GM12891 (cell line): ENCODE measurements at regions not wholly inside any gene's neighbourhood (a gene's known extent, or its start where the extent isn't known, plus 50 kb on each side); places are given as distances from the start of the nearest gene placed in this dataset.

Experiments used
- PAX5 ChIP-seq: IDR thresholded peaks from 2 replicates; pipeline ENCODE4 v1.6.1; 2011; ENCODE audit warnings: low read length, moderate library complexity, mild to moderate bottlenecking; ENCODE audit not compliant: insufficient read depth, severe bottlenecking
- POLR2A ChIP-seq: IDR thresholded peaks from 2 replicates; pipeline ENCODE4 v1.6.1; 2011; ENCODE audit warnings: low read depth, low read length, control low read depth
- POLR2AphosphoS5 ChIP-seq: IDR thresholded peaks from 2 replicates; pipeline ENCODE4 v1.6.1; 2011; ENCODE audit warnings: low read depth, low read length, control low read depth
- POU2F2 ChIP-seq: IDR thresholded peaks from 2 replicates; pipeline ENCODE4 v1.6.1; 2011; ENCODE audit warnings: low read depth, mild to moderate bottlenecking, control low read depth, low read length, moderate library complexity
- SPI1 ChIP-seq: IDR thresholded peaks from 2 replicates; pipeline ENCODE4 v1.6.1; 2011; ENCODE audit warnings: low read depth, low read length, control low read depth
- TAF1 ChIP-seq: IDR thresholded peaks from 2 replicates; pipeline ENCODE4 v1.6.1; 2011; ENCODE audit warnings: low read depth, low read length, control low read depth

DNA sequence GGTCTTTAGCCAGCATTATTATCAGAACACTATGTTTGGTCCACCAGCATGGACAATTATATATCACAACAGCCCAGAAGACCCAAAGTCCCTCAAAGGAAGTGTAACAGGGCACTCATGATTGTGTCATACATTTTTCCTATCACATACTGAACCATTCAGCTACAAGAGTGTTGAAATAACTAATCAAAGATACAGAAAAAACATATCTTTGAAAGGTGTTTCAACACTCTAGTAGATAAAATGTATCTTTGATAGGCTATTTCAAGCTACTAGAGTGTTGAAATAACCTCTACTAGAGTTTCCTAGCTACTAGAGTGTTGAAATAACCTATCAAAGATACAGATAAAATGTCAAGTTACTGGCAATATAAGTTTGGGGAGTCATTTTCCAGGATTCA, 545.0 kb downstream of the PRR16 start:
- TF ChIP-seq POLR2A = no peak
- TF ChIP-seq POLR2AphosphoS5 = no peak
- no peak for TF ChIP-seq PAX5
- no peak for TF ChIP-seq TAF1
- TF ChIP-seq POU2F2 = no peak
- no peak for TF ChIP-seq SPI1
